ENCODE measurements at regions not wholly inside any gene's neighbourhood (a gene's known extent, or its start where the extent isn't known, plus 50 kb on each side); places are given as distances from the start of the nearest gene placed in this dataset.
"Not testable (repeated sequence)": the region's sequence is repeated elsewhere in the genome, so short reads cannot be mapped to it uniquely, and the experiment has no call there.

DNA sequence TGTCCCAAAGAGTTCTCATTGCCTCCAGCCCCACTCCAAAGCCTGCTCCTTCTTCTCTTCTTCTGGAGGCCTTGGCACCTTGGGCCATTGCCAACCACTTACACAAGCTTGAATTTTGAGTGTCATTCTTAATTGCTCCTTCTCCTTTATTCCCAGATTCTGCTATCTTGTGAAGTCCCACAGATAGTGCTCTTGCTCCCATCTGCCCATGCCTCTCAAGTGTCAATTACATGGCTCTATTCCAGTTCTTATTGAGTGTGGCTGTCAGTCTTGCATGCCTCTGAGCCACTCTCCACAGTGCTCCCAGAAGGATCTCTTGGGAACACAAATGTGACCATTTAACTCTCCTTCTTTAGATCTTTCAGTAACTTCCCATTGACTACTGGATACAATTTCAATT, 117.3 kb upstream of the SFRP2 start:
- POLR2A ChIA-PET = no interaction called here
- H3K4me3 Mint-ChIP-seq = no peak overlapping the region
- no peak overlapping the region for H3K27ac Mint-ChIP-seq
- H3K9me3 Mint-ChIP-seq = no peaks in the 10 kb centered on the region
- no peaks in the 10 kb centered on the region for H3K36me3 Mint-ChIP-seq (ENCODE audit: low read depth)
- H3K27me3 Mint-ChIP-seq = no peaks in the 10 kb centered on the region
- H3K4me1 Mint-ChIP-seq = no peaks in the 10 kb centered on the region
- CTCF ChIA-PET = no interaction called here
- no peak for DNase-seq

DNA sequence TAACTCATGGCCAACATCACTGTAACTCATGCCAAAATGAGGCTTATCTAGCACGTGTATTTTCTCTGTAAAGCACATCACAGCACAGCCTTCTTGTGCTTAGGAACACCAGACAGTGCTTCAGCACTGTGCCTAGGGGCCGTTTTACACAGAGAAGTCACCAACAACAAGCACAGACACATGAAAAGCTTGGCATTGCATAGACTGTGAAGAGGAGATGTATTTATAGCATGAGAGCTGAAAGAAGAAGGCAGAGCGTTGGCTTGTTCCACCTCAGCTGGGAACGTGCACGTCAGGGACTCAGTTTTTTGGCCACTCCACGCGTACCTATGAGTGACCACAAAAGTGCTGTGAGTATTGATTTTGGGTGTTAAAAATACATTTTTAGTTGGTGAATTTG, 116.3 kb upstream of the SFRP2 start:
- Mint-ChIP-seq H3K9me3 (no peaks in the 10 kb centered on the region), H3K4me3 (no peak overlapping the region), H3K36me3 (ENCODE audit: low read depth) (no peaks in the 10 kb centered on the region), H3K4me1 (no peaks in the 10 kb centered on the region), H3K27me3 (no peaks in the 10 kb centered on the region), H3K27ac (no peak overlapping the region)
- ChIA-PET POLR2A (no interaction called here), CTCF (no interaction called here)
- no peak for DNase-seq

DNA sequence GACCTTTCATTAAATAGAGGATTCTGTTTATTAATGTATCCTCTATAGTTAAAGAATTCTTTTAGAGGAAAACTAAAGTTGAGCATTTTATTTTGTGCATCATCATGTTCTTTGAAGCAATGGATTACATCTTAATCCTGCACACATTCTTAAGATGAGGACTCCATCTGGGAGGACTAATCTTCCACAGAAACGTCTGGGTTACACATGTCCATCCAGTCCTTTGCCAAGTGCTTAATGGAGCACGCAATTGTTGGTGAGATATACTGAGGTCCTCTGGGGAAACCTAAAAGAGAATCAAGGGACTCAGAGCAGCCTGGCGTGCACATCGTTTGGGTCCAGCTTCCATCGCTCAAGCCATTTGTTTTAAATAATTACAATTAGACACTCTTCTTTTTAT, 115.1 kb upstream of the SFRP2 start:
- no peak for DNase-seq
- H3K27me3 Mint-ChIP-seq = no peaks in the 10 kb centered on the region
- CTCF ChIA-PET = no interaction called here
- H3K9me3 Mint-ChIP-seq = no peaks in the 10 kb centered on the region
- H3K4me1 Mint-ChIP-seq = no peaks in the 10 kb centered on the region
- no peaks in the 10 kb centered on the region for H3K36me3 Mint-ChIP-seq (ENCODE audit: low read depth)
- POLR2A ChIA-PET = no interaction called here
- no peak overlapping the region for H3K27ac Mint-ChIP-seq
- H3K4me3 Mint-ChIP-seq = no peak overlapping the region

DNA sequence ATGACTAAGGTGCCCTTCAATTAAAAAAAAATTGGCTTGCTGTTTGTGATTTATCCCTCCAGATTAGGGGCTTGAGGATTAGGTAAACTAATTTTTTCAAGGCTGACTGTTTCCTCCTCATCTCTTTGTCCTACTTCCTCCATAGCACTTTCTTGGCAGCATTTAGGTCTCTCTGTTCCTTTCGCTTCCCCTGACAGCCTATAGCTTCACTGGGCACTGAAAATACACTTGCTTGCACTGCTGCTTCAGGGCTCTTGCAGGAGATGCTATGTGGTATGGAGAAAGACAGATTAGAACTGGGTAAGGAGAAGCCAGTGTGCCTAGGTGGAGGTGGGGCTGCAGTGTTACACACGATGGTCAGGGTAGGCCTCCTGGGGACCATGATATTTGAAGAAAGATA, 112.3 kb upstream of the SFRP2 start:
- ChIA-PET CTCF (no interaction called here), POLR2A (no interaction called here)
- no peak for DNase-seq
- Mint-ChIP-seq H3K4me1 (no peaks in the 10 kb centered on the region), H3K9me3 (no peaks in the 10 kb centered on the region), H3K4me3 (no peak overlapping the region), H3K27me3 (peaks cover 5% of the 10 kb centered on the region), H3K36me3 (ENCODE audit: low read depth) (no peaks in the 10 kb centered on the region), H3K27ac (no peak overlapping the region)

DNA sequence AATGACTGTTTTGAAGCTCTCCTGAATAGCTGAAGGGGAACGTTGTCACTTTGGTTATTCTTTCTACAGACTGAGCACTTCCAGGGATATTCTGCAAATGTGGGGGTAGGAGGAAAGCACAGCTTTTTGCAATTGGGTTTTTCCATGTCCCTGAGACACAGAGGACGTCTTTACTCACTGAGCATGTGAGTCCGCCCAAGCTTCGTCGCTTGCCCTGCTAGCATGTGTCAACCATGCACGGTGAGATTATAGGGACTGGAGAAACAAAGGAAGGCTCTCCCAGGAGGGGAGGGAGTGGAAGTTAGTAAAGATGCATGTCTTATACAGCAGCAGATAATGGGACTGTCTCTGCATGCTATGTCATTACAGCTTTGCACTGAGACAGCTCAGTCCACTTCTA, 111.5 kb upstream of the SFRP2 start:
- Mint-ChIP-seq H3K4me1 (no peaks in the 10 kb centered on the region), H3K27ac (no peak overlapping the region), H3K36me3 (ENCODE audit: low read depth) (no peaks in the 10 kb centered on the region), H3K4me3 (no peak overlapping the region), H3K9me3 (no peaks in the 10 kb centered on the region), H3K27me3 (peaks cover 5% of the 10 kb centered on the region)
- no peak for DNase-seq
- ChIA-PET POLR2A (no interaction called here), CTCF (no interaction called here)

DNA sequence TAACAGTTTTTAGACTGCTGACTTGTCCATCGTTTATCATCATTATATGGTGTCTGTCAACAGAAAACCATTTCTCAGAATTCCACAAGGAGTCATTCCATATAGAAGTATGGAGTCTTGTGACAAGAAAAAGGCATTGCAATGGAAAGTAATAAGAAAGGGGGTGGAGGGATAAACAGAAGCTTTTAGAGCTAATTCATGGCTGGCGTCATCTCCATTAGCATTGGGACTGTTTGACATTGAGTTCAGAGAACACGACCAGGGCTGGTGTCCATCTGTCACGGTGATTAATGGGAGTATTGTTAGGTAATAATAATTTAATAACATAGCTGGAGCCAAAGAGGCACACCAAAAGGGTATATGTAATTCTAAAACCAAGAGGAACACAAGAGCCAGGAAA, 101.9 kb upstream of the SFRP2 start:
- Mint-ChIP-seq H3K27me3 (no peaks in the 10 kb centered on the region), H3K4me1 (no peaks in the 10 kb centered on the region), H3K27ac (no peak overlapping the region), H3K4me3 (no peak overlapping the region), H3K36me3 (ENCODE audit: low read depth) (no peaks in the 10 kb centered on the region), H3K9me3 (no peaks in the 10 kb centered on the region)
- DNase-seq = no peak
- CTCF ChIA-PET = no interaction called here
- POLR2A ChIA-PET = no interaction called here

DNA sequence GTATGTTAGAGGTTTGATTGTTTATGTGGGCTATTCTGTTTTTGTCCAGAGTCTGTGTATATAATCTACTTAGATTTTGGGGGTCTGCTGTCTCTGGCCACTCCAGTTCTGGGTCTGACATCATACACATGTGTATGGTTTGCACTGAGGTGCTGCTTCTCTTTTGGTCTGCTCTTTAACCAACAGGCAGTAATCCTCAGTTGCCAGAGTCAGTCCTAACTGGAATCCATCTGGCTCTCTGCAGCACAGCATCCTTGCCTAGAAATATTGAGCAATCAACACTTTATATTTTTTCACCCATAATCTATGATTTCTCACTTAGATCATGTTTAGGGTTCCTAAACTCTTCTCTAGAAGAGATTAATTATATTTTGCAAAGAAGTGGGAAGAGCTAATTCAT, 98.3 kb upstream of the SFRP2 start:
- ChIA-PET CTCF (no interaction called here), POLR2A (no interaction called here)
- H3K27me3 Mint-ChIP-seq = peaks cover 3% of the 10 kb centered on the region
- no peak for DNase-seq
- H3K4me3 Mint-ChIP-seq = no peak overlapping the region
- H3K36me3 Mint-ChIP-seq (ENCODE audit: low read depth) = no peaks in the 10 kb centered on the region
- H3K9me3 Mint-ChIP-seq = no peaks in the 10 kb centered on the region
- H3K27ac Mint-ChIP-seq = no peak overlapping the region
- H3K4me1 Mint-ChIP-seq = no peaks in the 10 kb centered on the region

DNA sequence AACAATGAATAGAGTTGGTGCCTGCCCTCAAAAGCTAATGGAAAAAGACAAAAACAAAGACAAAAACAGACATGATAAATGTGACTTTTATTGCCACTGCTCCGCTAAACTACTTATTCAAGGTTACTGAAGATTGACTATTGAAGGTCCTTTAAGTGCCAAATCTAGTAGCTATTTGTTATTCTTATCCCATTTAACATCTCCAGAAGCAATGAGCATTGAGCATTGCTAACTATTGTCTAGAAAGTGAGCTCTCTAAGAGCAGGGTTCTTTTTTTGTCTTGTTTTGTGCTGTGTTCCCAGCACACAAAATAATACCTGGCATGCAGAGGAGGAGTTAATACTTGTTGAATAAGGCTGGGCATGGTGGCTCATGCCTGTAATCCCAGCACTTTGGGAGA, 95.4 kb upstream of the SFRP2 start:
- POLR2A ChIA-PET = no interaction called here

DNA sequence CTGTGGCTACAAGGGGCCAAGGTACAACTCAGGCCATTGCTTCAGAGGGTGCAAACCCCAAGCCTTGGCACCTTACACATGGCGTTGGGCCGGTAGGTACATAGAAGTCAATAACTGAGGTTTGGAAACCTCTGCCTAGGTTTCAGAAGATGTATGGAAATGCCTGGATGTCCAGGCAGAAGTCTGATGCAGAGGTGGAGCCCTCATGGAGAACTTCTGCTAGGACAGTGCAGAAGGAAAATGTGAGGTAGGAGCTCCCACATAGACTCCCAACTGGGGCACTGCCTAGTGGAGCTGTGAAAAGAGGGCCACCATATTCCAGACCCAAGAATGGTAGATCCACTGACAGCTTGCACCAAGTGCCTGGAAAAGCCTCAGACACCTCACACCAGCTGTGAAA, 92.1 kb upstream of the SFRP2 start:
- no peak for DNase-seq
- Mint-ChIP-seq H3K36me3 (ENCODE audit: low read depth) (peaks cover 5% of the 10 kb centered on the region), H3K4me3 (no peak overlapping the region), H3K9me3 (peaks cover 15% of the 10 kb centered on the region), H3K27me3 (peaks cover 3% of the 10 kb centered on the region), H3K4me1 (no peaks in the 10 kb centered on the region), H3K27ac (no peak overlapping the region)
- POLR2A ChIA-PET = no interaction called here
- CTCF ChIA-PET = no interaction called here

More for the DNA sequence above, 95.4 kb upstream of the SFRP2 start:
- no peak overlapping the region for H3K4me3 Mint-ChIP-seq
- no peak overlapping the region for H3K27ac Mint-ChIP-seq
- H3K36me3 Mint-ChIP-seq (ENCODE audit: low read depth) = peaks cover 5% of the 10 kb centered on the region
- CTCF ChIA-PET = no interaction called here
- H3K27me3 Mint-ChIP-seq = peaks cover 3% of the 10 kb centered on the region
- no peak for DNase-seq
- no peaks in the 10 kb centered on the region for H3K4me1 Mint-ChIP-seq
- peaks cover 15% of the 10 kb centered on the region for H3K9me3 Mint-ChIP-seq

DNA sequence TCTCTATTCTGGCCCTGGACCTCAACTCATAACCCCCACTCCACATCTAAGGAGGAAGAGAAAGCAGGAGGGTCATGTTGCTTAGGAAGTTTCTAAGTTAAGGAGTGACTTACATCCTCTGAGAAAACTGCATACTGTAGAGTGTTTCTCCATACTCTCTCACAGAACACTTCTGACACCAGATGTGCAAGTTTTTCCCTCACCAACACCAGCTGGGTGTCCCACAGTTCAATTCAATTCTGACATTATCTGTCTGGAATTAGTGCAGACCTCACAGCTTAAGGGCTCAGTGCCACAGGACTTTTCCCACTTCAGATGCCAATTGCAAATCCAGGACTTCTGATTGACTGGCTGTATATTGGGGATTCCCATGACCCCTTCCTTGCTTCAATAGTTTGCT, 89.0 kb upstream of the SFRP2 start:
- ChIA-PET CTCF (no interaction called here), POLR2A (no interaction called here)
- no peak for DNase-seq
- H3K9me3 Mint-ChIP-seq = peaks cover 15% of the 10 kb centered on the region
- no peak overlapping the region for H3K27ac Mint-ChIP-seq
- H3K4me3 Mint-ChIP-seq = no peak overlapping the region
- peaks cover 4% of the 10 kb centered on the region for H3K27me3 Mint-ChIP-seq
- H3K36me3 Mint-ChIP-seq (ENCODE audit: low read depth) = peaks cover 5% of the 10 kb centered on the region
- H3K4me1 Mint-ChIP-seq = no peaks in the 10 kb centered on the region

DNA sequence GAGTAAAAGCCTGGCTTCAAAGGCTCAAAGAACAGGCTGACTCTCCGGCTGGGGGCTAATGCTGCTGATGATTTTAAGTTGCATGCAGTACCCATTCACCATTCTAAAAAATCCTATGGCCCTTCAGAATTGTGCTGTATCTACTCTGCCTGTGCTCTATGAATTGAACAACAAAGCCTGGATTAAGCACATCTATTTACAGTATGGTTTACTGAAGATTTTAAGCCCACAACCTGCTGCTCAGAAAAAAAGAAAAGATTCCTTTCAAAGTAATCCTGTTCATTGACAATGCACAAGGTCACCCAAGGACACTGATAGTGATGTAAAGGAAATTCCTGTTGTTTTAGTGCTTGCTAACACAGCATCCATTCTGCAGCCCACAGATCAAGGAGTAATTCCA, 84.9 kb upstream of the SFRP2 start:
- H3K4me1 Mint-ChIP-seq = no peaks in the 10 kb centered on the region
- no peaks in the 10 kb centered on the region for H3K9me3 Mint-ChIP-seq
- POLR2A ChIA-PET = no interaction called here
- H3K36me3 Mint-ChIP-seq (ENCODE audit: low read depth) = no peaks in the 10 kb centered on the region
- H3K27ac Mint-ChIP-seq = no peak overlapping the region
- CTCF ChIA-PET = no interaction called here
- no peak for DNase-seq
- H3K4me3 Mint-ChIP-seq = no peak overlapping the region
- H3K27me3 Mint-ChIP-seq = peaks cover 4% of the 10 kb centered on the region

DNA sequence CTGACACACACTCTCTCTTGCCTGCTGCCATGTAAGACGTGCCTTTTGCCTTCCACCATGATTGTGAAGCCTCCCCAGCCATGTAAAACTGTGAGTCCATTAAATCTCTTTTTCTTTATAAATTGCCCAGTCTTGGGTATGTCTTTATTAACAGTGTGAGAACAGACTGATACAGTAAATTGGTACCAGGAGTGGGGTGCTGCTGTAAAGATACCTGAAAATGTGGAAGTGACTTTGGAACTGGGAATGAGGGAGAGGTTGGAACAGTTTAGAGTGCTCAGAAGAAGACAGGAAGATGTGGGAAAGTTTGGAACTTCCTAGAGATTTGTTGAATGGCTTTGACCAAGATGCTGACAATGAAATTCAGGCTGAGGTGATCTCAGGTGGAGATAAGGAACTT, 77.9 kb upstream of the SFRP2 start:
- DNase-seq; POLR2A ChIA-PET; H3K27me3 Mint-ChIP-seq; H3K36me3 Mint-ChIP-seq (ENCODE audit: low read depth); H3K4me1 Mint-ChIP-seq; CTCF ChIA-PET; H3K27ac Mint-ChIP-seq; H3K4me3 Mint-ChIP-seq: not testable (repeated sequence)
- H3K9me3 Mint-ChIP-seq = peaks cover 29% of the 10 kb centered on the region

DNA sequence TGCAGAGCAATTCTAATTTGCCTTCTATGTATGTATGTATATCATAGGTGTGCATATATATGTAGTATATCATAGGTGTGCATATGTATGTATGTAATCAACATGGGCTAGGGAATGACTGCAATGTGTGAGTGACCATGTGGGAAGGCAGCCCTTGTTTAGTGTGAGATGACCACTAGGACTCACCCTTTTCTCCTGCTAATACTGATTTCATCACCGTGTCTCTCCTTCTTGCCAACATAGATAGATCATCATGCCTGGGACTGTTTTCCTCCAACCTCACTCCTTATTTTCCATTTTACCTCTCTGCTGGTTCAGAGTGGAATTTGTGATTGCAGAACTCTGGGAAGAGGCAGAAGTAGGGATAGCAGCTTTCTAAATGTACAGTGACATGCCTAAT, 63.6 kb upstream of the SFRP2 start:
- H3K4me1 Mint-ChIP-seq = no peaks in the 10 kb centered on the region
- ChIA-PET POLR2A (no interaction called here), CTCF (no interaction called here)
- no peak for DNase-seq
- H3K27ac Mint-ChIP-seq = no peak overlapping the region
- peaks cover 4% of the 10 kb centered on the region for H3K27me3 Mint-ChIP-seq
- no peaks in the 10 kb centered on the region for H3K36me3 Mint-ChIP-seq (ENCODE audit: low read depth)
- no peak overlapping the region for H3K4me3 Mint-ChIP-seq
- H3K9me3 Mint-ChIP-seq = no peaks in the 10 kb centered on the region

DNA sequence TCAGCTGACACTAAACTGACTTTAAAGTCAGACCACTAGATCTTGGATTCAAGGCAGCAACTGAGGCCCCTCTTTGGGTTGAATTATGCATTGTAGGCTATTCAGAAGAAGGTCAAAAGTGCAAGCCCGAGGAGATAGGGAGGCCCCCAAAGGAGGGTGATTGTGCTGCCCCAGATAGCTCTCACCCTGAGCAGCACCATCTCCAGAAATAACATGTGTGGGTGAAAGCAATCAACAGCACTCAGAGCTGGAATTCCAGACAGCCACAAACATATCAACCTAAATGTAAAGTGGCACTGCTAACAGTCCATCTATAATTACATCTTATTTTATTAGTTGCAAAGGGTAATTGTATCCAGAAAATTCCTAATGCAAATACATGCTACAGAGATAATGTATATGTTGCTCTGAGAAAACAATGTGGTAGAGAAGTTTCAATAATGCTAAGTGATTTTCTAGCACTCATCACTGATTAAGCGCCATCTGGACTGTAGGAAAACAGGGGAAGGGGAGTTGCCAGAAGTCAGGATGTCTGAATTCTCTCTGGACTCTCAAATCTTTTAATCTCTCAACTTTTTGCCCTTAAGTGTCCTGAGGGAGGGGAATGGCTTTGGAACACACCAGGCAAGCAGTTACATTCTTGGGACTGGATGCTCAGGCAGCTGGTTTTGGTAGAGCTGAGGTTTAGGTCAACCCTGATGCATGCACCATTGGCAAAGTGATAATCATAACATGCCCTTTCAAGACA, 61.8 kb upstream of the SFRP2 start:
- H3K27me3 Mint-ChIP-seq = peaks cover 4% of the 10 kb centered on the region
- no peaks in the 10 kb centered on the region for H3K36me3 Mint-ChIP-seq (ENCODE audit: low read depth)
- ChIA-PET POLR2A (no interaction called here), CTCF (no interaction called here)
- DNase-seq = no peak
- no peak overlapping the region for H3K27ac Mint-ChIP-seq
- H3K9me3 Mint-ChIP-seq = no peaks in the 10 kb centered on the region
- H3K4me3 Mint-ChIP-seq = no peak overlapping the region
- H3K4me1 Mint-ChIP-seq = no peaks in the 10 kb centered on the region

DNA sequence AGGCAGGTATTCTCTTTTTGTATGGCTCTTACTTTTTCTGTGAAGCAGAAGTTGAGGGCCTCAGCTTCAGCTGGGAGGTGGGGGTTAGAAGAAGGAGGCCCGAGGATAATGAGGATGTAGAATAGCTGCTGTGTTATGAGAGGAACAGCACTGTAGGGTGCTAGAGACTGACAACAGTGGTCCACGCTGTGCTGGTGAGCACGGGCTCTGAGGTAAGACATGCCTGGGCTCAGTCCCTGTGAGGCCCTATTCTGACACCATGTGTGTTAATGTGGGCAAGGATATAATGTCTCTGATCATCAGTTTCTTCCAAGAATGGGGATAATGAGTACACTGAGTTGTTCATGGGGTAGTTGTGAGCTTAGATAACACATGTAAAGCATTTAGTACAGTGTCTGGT, 55.3 kb upstream of the SFRP2 start:
- no peak for DNase-seq
- no peaks in the 10 kb centered on the region for H3K9me3 Mint-ChIP-seq
- H3K27me3 Mint-ChIP-seq = no peaks in the 10 kb centered on the region
- CTCF ChIA-PET = no interaction called here
- H3K27ac Mint-ChIP-seq = no peak overlapping the region
- POLR2A ChIA-PET = no interaction called here
- no peak overlapping the region for H3K4me3 Mint-ChIP-seq
- no peaks in the 10 kb centered on the region for H3K36me3 Mint-ChIP-seq (ENCODE audit: low read depth)
- no peaks in the 10 kb centered on the region for H3K4me1 Mint-ChIP-seq

All from activated CD4-positive, alpha-beta memory T cell treated with anti-CD3 and anti-CD28 coated beads, Interleukin-2, amount 10 ng/mL, durations not matched to agents 7 days and 5 days (primary cell).